NCI-H146 treated with DMSO at 0.1 percent for 48 hours (cell line): ENCODE measurements at regions not wholly inside any gene's neighbourhood (a gene's known extent, or its start where the extent isn't known, plus 50 kb on each side); places are given as distances from the start of the nearest gene placed in this dataset.

Experiments used
- DNase-seq: peaks from one replicate; lab custom pipeline; 2025; ENCODE audit not compliant: unreplicated experiment; lab: John Stamatoyannopoulos, UW

DNA sequence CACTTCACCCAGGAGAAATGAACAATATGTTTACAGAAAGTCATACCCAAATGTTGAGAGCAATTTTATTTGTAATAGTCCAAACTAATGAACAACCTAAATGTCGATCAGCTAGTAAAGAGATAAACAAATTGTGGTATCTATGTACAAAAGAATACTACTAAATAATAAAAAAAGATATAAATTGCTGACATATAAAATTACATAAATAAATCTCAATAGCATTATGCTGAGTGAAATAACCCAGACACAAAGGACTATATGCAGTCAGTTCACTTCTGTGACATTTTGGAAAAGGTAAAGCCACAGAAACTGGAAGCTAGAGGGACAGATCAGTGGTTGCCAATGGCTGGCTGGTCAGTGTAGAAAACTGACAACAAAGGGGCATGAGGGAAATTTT, 346.0 kb upstream of the PCDH20 start:
- no peak for DNase-seq

DNA sequence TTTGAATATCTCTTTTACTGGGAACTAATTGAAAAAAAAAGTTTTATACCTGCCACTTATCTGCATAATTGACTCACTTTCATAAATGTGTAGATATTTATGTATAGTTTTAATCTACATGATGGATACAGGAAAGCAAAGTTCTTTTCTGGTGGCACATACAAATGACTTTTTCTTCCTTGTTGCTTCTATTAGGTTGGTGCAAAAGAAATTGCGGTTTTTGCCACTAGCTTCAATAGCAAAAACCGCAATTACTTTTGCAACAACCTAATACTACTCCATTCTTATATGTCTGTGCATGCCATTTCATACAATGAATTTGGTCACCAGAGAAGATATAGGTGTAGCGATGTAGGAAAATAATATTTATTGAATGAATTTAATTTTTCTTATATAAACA, 344.5 kb upstream of the PCDH20 start:
- DNase-seq: no peak

DNA sequence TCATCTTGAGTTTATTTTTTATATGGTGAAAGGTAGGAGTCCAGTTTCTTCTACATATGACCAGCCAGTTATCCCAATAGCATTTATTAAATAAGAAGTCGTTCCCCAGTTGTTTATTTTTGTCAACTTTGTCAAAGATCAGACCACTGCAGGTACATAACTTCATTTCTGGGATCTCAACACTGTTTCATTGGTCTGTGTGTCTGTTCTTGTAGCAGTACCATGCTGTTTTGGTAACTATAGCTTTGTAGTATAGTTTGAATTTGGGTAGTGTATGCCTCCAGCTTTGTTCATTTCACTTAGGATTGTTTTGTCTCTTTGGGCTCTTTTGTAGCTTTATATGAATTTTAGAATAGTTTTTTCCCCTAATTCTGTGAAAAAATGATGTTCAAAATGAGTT, 340.4 kb upstream of the PCDH20 start:
- no peak for DNase-seq

DNA sequence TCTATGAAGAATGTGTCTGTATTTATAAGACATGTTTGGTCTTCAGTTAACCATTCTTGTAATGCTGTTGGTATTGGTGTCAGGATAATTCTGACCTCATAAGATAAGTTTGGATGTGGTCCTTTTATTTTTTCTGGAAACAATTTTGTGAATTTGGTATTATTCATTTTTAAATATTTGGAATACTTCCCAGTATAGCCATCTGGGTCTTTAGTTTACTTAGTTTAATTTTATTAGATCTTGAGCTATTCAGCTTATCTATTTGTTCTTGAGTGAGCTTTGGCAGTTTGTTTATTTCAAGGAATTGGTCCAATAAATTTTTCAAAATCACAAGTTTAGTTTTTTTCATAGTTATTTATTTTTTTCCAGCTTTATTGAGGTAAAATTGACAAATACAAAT, 335.4 kb upstream of the PCDH20 start:
- no peak for DNase-seq

DNA sequence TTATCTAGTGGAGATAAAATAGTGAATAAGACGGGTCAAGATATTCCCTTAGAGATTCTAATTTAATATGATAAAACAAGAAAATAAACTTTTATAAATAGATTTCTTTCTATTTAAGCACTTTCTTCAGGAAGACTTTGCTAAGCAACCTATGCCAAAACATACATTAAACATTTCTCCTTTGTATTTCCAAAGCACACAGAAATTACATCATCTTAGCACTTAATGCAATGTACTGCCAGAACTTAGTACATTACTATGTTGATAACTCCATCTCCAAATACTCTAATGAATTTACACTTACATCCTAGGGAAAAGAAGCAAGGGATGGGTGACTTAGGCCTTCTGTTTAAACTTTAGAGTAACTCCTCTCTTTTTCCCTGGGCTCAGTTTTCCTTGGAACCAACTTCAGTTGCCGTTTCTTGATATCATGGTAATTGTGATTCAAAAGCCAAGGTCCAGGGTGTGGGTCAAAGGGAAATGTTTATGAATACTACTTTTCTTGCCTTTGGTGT, 322.6 kb upstream of the PCDH20 start:
- DNase-seq: no peak

DNA sequence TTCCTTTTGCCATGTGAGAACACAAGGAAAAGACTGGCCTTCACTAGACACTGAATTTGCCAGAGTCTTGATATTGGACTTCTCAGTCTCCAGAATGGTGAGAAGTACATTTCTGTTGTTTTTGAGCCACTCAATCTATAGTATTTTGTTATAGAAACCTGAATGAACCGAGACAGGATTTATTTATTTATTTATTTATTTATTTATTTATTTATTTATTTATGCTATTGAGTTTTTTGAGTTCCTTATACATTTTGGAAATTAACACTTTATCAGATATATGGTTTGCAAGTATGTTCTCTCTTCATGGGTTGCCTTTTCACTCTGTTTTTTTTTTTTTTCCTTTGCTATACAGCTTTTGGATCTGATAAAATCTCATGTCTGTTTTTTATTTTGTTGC, 319.0 kb upstream of the PCDH20 start:
- no peak for DNase-seq

DNA sequence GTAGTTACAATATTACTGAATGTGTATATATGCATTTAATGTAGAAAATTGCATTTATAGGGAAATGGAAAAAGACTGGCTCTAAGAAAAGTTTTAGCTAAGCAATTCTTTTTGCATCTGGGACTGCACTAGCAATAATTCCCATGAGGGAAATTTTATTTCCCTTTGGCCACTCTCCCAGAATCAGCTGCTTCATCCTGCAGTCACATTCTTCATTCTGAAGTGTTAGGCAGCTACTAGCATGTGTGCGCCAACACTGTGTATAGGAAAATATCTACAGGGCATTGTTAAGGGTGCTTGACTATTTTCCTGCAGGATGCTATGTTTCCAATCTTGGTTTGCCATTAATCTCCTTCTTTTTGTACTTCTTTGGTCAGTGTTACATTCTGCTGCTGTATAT, 312.8 kb upstream of the PCDH20 start:
- DNase-seq: no peak

DNA sequence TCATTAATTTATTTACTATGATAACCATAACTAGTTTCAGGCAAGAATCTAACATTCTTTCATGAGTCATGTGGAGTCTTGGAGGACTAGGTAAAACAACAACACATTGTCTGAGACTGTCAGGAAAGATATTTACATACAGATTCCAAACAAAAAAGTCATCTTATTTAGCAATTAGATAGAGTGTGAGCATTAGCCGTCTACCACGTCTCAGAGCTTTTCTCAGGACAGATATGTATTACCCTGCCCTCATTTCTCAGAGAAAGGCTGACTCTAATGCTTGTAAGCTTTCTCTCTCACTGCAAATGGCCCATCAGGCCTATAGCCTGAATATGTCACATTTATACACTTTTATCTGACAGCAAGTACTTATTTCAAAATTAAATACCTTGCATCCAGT, 312.1 kb upstream of the PCDH20 start:
- no peak for DNase-seq

DNA sequence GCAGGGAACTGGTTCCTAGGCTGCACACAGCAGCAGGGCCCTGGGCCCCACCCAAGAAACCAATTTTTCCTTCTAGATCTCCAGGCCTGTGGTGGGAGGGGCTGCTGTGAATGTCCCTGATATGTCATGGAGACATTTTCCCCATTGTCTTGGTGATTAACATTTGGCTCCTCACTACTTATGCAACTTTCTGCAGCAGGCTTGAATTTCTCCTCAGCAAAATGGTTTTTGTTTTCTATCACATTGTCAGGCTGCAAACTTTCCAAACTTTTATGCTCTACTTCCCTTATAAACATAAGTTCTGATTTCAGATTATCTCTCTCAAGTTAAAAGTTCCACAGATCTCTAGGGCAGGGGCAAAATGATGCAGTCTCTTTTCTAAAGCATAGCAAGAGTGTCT, 310.2 kb upstream of the PCDH20 start:
- no peak for DNase-seq

DNA sequence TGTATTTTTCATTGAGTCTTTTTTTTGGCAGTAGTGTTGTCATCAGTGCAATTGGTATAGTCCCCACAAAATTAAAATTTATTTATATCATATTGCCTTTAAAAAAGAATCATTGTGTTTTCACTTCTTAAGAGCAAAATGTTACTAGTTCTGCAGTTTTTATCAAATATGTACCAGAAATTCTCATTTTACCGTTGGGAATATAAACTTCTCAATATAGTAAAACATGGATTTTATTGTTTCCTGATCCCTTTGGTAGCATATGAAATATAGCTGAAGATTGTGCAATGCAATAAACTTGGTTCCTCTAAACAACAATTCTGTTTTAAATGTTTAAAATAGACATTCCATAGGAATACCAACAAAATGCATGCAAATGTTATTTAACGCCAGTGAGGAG, 306.5 kb upstream of the PCDH20 start:
- no peak for DNase-seq

DNA sequence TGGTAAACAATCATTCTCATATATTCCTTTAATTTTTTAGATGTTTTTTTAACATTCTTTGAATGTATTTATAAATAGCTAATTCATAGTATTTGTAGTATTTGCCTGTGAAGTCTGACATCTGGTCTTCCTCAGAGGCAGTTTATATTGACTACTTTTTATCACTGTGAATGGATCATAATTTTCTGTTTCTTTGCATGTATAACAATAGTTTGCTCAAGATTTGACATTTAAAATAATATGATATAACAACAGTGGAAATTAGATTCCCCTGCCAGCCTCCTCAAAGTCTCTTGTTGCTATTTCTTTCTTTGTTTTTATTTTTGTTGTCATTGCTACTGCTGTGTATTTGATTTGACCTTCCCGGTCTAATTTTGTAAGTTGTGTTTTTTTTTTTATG, 297.0 kb upstream of the PCDH20 start:
- DNase-seq: no peak

DNA sequence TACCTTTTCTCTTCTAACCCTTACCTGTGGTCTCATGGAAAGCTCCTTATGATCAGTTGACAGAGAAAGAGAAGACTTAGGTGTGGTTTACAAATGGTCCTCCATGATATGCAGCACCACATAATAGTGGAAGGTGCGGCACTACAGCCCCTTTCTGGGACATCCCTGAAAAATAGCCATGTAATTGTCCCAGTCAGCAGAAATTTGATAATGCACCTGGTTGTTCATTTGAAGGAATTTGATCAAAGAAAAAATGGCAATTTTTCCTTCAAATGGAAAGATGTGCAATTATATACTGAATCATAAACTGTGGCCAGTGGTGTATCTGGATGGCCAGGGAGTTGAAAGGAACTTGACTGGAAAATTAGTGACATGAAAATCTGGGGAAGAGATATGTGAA, 293.6 kb upstream of the PCDH20 start:
- DNase-seq: no peak

DNA sequence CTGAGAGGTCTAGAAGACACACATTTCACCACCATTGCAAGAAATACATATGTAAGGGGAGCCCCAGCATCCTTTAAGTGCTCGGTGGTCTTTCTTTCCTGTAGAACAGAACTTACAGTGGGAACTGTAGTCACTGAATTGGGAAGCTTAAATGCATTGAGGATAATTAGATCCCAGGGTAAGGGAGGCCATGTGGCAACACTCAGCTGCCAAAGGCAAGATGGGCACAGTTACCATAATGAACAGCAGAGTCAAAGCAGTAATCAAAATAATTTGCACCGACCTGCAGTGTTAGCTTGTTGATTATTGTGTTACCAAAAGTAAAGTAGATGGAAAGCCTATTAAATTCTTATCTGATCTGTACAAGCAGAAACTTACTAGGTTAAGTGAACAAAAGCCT, 291.2 kb upstream of the PCDH20 start:
- DNase-seq: no peak

DNA sequence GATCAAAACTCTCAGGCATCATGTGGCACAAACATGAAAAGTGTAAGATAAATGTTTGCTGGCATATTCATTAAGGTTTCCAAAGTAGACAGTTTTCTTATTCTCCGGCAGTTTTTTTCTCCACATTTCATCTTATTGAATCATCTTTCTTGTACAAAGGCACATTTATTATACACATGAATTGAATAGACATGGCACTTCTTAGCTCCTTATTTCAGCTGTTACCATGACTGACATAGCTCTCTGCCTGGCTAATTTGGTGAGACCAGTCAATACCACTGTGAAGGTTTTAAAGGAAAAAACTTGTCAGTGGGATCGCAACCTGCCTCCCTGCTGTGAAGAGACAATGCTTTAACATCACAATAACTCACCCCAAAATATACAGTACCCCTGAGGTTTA, 285.0 kb upstream of the PCDH20 start:
- no peak for DNase-seq

DNA sequence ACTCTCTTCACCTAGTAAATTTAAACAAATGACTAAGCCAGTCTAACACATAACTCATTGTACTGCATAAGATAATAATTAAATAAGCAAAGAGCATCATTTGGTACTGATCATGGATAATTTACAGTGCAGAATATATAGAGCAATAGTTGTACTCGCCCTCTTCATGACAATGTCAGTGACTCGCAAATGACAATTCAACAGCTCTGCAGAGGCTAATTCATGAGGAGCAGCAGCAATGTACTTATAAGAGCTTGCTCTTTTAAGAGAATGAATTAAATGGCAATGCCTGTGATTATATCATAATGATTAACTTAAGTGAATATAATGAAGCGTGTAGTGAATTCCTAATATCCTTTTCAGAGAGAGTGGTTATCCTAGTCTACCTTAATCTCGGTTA, 284.5 kb upstream of the PCDH20 start:
- DNase-seq: no peak

DNA sequence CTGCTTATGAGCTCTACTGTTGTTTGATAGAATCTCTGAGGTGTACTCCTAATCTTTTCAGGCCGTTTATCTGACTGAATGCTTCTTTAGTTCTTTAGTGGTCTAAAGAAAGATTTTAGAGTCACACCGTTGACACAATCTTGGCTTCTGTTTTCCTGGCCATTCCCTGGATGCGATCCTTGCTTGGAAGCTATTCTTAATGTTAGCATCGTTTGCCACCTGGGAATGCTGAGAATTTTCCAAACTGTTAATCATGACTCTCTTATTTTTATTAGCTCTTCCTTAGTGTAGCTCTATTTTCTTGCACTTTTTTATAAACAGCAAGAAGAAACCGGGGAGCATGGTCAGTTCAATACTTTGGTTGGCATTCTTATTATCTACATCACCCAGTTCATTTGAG, 281.0 kb upstream of the PCDH20 start:
- DNase-seq: no peak

DNA sequence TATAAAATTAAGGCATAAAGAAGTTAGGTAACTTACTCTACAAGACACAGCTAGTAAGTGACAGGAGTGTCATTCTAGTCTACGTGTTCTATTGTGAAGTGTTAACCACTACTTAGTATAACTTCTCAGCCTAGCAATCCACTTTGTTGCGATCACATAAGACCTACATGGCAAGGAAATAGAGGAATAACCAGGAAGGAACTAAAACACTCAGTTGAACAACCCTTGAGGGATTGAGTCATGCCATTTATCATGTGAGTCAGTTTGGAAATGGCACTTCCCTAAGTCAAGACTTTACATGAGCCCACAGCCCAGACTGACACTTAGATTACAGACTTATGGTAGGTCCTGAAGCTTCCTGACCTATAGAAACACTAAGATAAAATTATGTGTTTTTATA, 279.5 kb upstream of the PCDH20 start:
- DNase-seq: no peak

DNA sequence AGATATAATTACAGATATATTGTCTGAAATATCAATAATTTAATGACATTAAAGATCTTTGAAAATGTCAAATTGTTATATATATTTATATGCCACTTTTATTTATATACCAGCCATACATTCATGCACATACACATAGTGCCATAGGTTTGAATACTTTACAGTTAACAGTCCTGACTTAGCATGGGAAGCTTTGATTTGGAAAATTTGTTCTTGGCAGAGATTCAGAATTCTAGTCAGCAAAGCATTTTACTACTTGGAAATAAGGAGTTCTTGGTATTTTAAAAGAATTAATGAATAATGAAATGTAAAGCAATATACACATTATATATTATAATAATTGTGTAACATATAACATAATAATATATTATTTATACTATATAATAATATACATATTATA, 277.0 kb upstream of the PCDH20 start:
- no peak for DNase-seq

DNA sequence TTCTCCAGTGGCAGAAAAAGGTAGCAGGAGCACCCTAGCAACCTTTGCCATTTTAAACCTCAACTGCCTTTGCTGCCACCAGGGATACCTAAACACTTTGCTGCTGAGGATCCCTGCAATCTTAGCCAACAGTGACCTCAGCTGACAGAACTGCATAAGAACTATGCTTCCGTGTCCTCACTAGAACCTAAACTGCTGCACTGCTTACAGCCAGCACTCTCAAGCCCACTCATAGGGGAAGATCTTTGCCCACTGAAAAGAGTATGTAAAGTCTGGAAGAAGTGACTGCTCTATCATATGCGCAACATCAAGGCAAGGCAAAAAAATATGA, 270.0 kb upstream of the PCDH20 start:
- DNase-seq: peak; percentile 8

DNA sequence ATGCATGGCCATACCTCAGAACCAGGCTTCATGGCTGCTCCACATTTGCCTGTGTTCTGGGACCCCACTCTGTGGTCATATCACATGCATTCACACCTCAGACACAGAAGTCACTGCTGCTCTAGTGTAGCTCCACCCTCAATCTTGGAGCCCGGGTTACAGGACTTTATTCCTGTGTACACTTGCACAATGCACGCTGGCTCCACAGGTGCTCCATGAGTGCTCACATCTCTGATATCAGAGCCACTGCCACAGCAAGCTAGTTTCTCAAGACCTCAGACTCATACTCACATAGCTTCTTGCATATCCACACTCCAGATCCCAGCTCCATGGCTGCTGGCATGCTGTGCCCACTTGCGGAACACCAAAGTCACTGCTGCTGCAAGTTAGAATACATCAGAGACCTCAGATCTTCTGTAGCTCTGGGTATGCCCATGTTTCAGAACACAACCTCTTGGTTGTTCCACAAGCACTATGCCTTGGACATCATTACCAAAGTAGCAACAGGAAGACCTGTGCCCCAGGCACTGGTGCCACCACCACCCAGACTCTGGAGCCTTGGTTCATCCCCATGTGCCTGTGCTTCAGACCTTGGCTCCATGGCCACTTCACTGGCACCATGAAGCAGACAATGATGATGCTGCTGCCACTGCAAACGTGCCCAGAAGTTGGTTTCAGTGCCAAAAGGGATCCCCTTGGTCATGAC, 269.5 kb upstream of the PCDH20 start:
- DNase-seq: no peak

DNA sequence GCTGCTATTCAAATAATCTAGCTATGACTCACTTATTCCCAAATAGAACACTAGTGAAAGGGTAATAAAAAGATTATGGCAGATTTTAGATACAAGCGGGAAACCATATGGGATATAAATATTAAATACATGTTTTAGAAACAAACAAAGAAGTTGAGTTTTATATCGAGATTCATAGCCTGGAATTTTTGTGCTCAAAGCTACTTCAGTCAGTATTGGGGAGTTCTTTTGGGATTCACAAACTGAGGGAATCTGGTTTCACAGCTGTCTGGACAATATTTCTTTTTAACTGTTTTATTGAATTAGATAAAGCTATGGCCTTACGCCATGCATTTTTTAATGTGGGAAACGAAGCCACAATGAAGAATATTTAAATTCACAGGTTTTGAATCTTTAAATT, 257.1 kb upstream of the PCDH20 start:
- DNase-seq: no peak

DNA sequence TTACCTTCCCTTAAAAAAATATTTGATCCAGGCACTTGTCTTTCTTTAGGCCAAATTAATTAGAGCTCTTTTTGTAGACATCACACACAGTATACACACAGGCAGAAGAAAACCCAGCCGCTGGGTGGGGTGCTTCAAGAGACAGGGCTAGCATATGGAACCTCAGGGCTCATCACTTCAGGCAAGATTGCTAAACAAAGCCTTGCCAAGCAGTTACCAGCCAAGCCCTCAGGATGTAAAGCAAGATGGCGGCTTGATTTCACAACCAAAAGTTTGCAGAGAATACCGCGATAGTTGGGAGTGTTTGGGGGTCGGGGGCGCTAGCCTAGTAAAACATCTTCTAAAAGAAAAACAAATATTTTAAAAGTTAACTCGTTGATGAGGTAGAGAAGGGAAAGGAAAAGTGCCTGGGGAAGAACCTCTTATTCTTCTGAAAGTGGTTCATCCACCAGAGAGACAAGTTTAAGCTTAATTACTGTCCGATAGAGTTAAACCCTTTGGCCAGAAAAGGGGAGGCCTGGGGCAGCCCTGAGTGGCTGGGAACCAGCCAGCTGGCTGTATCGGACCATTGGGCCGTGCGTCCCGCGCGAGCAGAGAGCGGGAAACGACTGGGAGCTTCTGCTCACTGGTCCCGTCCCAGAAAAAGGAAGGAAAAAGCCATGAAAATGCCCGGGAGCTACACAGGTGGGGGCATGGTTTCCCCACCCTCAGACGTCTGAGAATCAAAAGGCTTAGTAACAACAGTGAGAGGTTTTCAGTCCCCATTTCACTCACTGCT, 254.9 kb upstream of the PCDH20 start:
- peak; percentile 68 for DNase-seq
